PC-9 (cell line): ENCODE measurements at regions not wholly inside any gene's neighbourhood (a gene's known extent, or its start where the extent isn't known, plus 50 kb on each side); places are given as distances from the start of the nearest gene placed in this dataset.

Source experiments
- BruUV-seq: library from RNA; stranded (reverse); fragments of 400-500 nt; replicated peaks from 2 replicates; lab custom pipeline; 2021; lab: Mats Ljungman, UMichigan
- CTCF ChIA-PET: fragments of 300-600 bp; sonication (Branson Sonifier 250); formaldehyde crosslinking; loops from one replicate; lab custom pipeline; 2022; ENCODE audit warnings: antibody characterized with exemption; lab: Charles Lee
- POLR2A ChIA-PET: fragments of 300-600 bp; sonication (Branson Sonifier 250); formaldehyde crosslinking; loops from one replicate; lab custom pipeline; 2022; ENCODE audit warnings: antibody characterized with exemption; ENCODE audit not compliant: unreplicated experiment; lab: Charles Lee
- DNase-seq, 2 experiments: peaks; one replicate each; pipeline versions ENCODE4 v3.0.0 to v3.0.0-alpha.2; 2015 to 2022; ENCODE audit warnings: mixed read lengths in 1 of 2
- H2AFZ ChIP-seq: fragments of 200-600 bp; sonication (generic); 2 replicates; pipeline ENCODE4 v1.8.1; 2017; ENCODE audit warnings: antibody characterized with exemption
- H3F3A ChIP-seq: fragments of 200-600 bp; sonication (generic); 2 replicates; pipeline ENCODE4 v1.8.1; 2017; ENCODE audit warnings: antibody characterized with exemption, mild to moderate bottlenecking, low read depth; ENCODE audit not compliant: insufficient read depth
- H3K27ac ChIP-seq: fragments of 200-600 bp; sonication (generic); 2 replicates; pipeline ENCODE4 v1.6.1; 2016; ENCODE audit warnings: mixed run types
- H3K27me3 ChIP-seq: fragments of 200-600 bp; sonication (generic); 2 replicates; pipeline ENCODE4 v1.6.1; 2016; ENCODE audit warnings: low read depth, mixed run types; ENCODE audit not compliant: insufficient read depth
- H3K36me3 ChIP-seq: fragments of 200-600 bp; sonication (generic); 2 replicates; pipeline ENCODE4 v1.6.1; 2016; ENCODE audit warnings: low read depth, mixed run types
- H3K4me1 ChIP-seq: fragments of 200-600 bp; sonication (generic); replicated peaks from 2 replicates; pipeline ENCODE4 v1.6.1; 2016; ENCODE audit warnings: mixed run types; ENCODE audit not compliant: insufficient read depth
- H3K4me2 ChIP-seq: fragments of 200-600 bp; sonication (generic); 2 replicates; pipeline ENCODE4 v1.6.1; 2017; ENCODE audit warnings: mixed run types
- H3K4me3 ChIP-seq: fragments of 200-600 bp; sonication (generic); 2 replicates; pipeline ENCODE4 v1.6.1; 2016; ENCODE audit warnings: mixed run types
- H3K79me2 ChIP-seq: fragments of 200-600 bp; sonication (generic); 2 replicates; pipeline ENCODE4 v1.6.1; 2017; ENCODE audit warnings: low read depth, mixed run types
- H3K9me2 ChIP-seq: fragments of 200-600 bp; sonication (generic); 2 replicates; pipeline ENCODE4 v1.8.1; 2017; ENCODE audit warnings: mild to moderate bottlenecking; ENCODE audit not compliant: insufficient read depth
- H3K9me3 ChIP-seq: fragments of 200-600 bp; sonication (generic); 2 replicates; pipeline ENCODE4 v1.8.1; 2016; ENCODE audit warnings: low read depth; ENCODE audit not compliant: insufficient read depth
- H4K20me1 ChIP-seq: fragments of 200-600 bp; sonication (generic); 2 replicates; pipeline ENCODE4 v1.8.1; 2017; ENCODE audit not compliant: insufficient read depth
- CTCF ChIP-seq: fragments of 200-600 bp; sonication (generic); conservative IDR thresholded peaks from 2 replicates; pipeline ENCODE4 v1.6.1; 2017; ENCODE audit warnings: mixed run types, antibody characterized with exemption, mild to moderate bottlenecking, moderate library complexity
- EZH2 ChIP-seq: fragments of 200-600 bp; sonication (generic); IDR thresholded peaks from 2 replicates; pipeline ENCODE4 v1.8.0; 2017; ENCODE audit warnings: antibody characterized with exemption, low read depth
- intact Hi-C: fragments of 100-400 bp; cut with micrococcal nuclease; formaldehyde crosslinking; loops from one replicate; pipeline ENCODE4 v1.10.0; 2022; ENCODE audit not compliant: unreplicated experiment

- H3K79me2 ChIP-seq = no peaks in the 10 kb centered on the region
- H3K4me2 ChIP-seq = no peak overlapping the region
- no TSS peak for BruUV-seq
- no peak overlapping the region for H2AFZ ChIP-seq
- POLR2A ChIA-PET = no interaction called here
- intact Hi-C loops = no loop called here
- no peak overlapping the region for H3K4me3 ChIP-seq
- no peaks in the 10 kb centered on the region for H4K20me1 ChIP-seq
- H3F3A ChIP-seq = no peaks in the 10 kb centered on the region
- CTCF ChIA-PET = no interaction called here
- no peaks in the 10 kb centered on the region for H3K27me3 ChIP-seq
- no peaks in the 10 kb centered on the region for H3K36me3 ChIP-seq
- H3K9me2 ChIP-seq = no peaks in the 10 kb centered on the region
- H3K27ac ChIP-seq = no peak overlapping the region
- no peak for DNase-seq
- TF ChIP-seq EZH2 (no peak), CTCF (no peak)
- H3K4me1 ChIP-seq = no peaks in the 10 kb centered on the region
- H3K9me3 ChIP-seq = no peaks in the 10 kb centered on the region
Observed at GRCh38 chr16:17832738-17833137, 362.0 kb upstream of the XYLT1 start.

DNA sequence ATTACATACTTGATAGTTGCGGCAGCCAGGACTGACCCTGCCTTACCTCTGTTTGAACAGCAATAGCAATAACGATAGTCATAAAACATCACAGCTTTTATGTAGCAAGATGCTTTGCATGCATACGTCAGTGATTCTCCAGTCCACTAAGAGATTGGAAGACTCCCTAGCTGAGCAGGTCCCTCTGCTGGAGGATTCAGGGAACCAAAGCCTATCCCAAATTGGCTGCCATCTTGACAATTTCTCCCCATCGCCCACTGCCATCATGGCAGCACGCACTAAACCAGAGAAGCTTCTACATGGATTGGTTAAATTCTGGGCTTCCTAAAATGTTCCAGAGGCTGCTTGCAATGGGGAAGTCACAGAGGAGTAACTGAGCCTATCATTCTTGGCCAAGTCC is 360.6 kb upstream of the XYLT1 start:
- no peaks in the 10 kb centered on the region for H3K36me3 ChIP-seq
- H3K4me3 ChIP-seq = no peak overlapping the region
- no peaks in the 10 kb centered on the region for H4K20me1 ChIP-seq
- H3F3A ChIP-seq = no peaks in the 10 kb centered on the region
- no peaks in the 10 kb centered on the region for H3K27me3 ChIP-seq
- H3K4me1 ChIP-seq = no peaks in the 10 kb centered on the region
- no peak overlapping the region for H3K4me2 ChIP-seq
- no peak overlapping the region for H2AFZ ChIP-seq
- no peaks in the 10 kb centered on the region for H3K9me2 ChIP-seq
- intact Hi-C loops = no loop called here
- TF ChIP-seq EZH2 (no peak), CTCF (no peak)
- H3K79me2 ChIP-seq = no peaks in the 10 kb centered on the region
- no peaks in the 10 kb centered on the region for H3K9me3 ChIP-seq
- no peak overlapping the region for H3K27ac ChIP-seq
- DNase-seq = no peak
- CTCF ChIA-PET = no interaction called here
- POLR2A ChIA-PET = no interaction called here
- BruUV-seq = no TSS peak

- no peak for DNase-seq
- intact Hi-C loops = no loop called here
- H3K4me3 ChIP-seq = no peak overlapping the region
- no peaks in the 10 kb centered on the region for H3K36me3 ChIP-seq
- H3F3A ChIP-seq = no peaks in the 10 kb centered on the region
- no peaks in the 10 kb centered on the region for H3K79me2 ChIP-seq
- no peak overlapping the region for H3K27ac ChIP-seq
- no peaks in the 10 kb centered on the region for H3K4me1 ChIP-seq
- no peaks in the 10 kb centered on the region for H3K9me3 ChIP-seq
- no peaks in the 10 kb centered on the region for H3K27me3 ChIP-seq
- no peaks in the 10 kb centered on the region for H4K20me1 ChIP-seq
- ChIA-PET POLR2A (no interaction called here), CTCF (no interaction called here)
- no TSS peak for BruUV-seq
- TF ChIP-seq CTCF (no peak), EZH2 (no peak)
- no peaks in the 10 kb centered on the region for H3K9me2 ChIP-seq
- H2AFZ ChIP-seq = no peak overlapping the region
- H3K4me2 ChIP-seq = no peak overlapping the region
Observed at GRCh38 chr16:17830651-17831050, 359.9 kb upstream of the XYLT1 start.
